Left lung (tissue), 4 donors: ENCODE measurements at regions not wholly inside any gene's neighbourhood (a gene's known extent, or its start where the extent isn't known, plus 50 kb on each side); places are given as distances from the start of the nearest gene placed in this dataset.

Experiments used
- ATAC-seq: fragments of 200-7000 bp; cut with Tn5 transposase; one replicate; pipeline ENCODE4 v1.9.1; 2020; ENCODE audit warnings: moderate library complexity
- DNase-seq, 4 donors: peaks; one replicate each; pipeline ENCODE4 v3.0.0-alpha.2; 2013 to 2020
- H3K27ac ChIP-seq, 2 donors: fragments of 200-600 bp; sonication (generic) in 1 of 2; one replicate each; pipeline versions ENCODE4 v1.5.0 to v1.8.0; 2020 to 2021
- H3K27me3 ChIP-seq, 2 donors: fragments of 200-600 bp; sonication (generic) in 1 of 2; one replicate each; pipeline versions ENCODE4 v1.5.0 to v1.8.0; 2020 to 2021
- H3K36me3 ChIP-seq, 2 donors: fragments of 200-600 bp; sonication (generic) in 1 of 2; one replicate each; pipeline versions ENCODE4 v1.5.0 to v1.8.0; 2020 to 2021
- H3K4me1 ChIP-seq, 2 donors: fragments of 200-600 bp; one replicate each; pipeline ENCODE4 v1.8.0; 2021
- H3K4me3 ChIP-seq, 2 donors: fragments of 200-600 bp; sonication (generic) in 1 of 2; one replicate each; pipeline versions ENCODE4 v1.5.0 to v1.8.0; 2020 to 2021; ENCODE audit warnings: mild to moderate bottlenecking in 1 of 2
- H3K9me3 ChIP-seq, 2 donors: fragments of 200-600 bp; sonication (generic) in 1 of 2; one replicate each; pipeline versions ENCODE4 v1.5.0 to v1.8.0; 2020 to 2021
- CTCF ChIP-seq, 2 donors: fragments of 200-600 bp; sonication (generic) in 1 of 2; IDR thresholded peaks; one replicate each; pipeline versions ENCODE4 v1.5.0 to v1.8.0; 2021; ENCODE audit warnings: antibody characterized with exemption in 2 of 2
- intact Hi-C, 2 donors: fragments of 100-400 bp; cut with DNase I; formaldehyde crosslinking; loops; one replicate each; pipeline versions ENCODE4 v1.11.2 to v1.14.2; 2022
- donor health status: DM: no; HTN: yes; CAD: no.
- donor health status: DM: no; HTN: no; CAD: no.

DNA sequence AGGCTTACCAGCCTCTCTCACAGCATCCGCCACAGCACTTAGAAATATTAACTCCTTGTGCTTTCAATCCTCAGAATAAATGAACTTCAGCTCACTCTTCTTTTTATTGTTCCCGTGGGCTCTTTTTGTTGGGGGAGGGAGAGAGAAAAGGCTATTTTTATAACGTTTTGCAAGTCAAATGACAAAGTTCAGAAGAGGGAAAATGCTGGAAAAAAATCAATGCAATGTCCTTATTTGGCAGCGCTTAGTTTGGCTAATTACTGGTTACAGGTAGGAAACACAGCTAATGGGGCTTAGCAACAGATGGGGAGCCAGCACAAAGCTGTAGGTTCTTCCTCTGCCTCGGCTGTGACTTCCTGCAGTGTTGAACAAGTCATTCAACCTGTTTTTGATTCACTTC is 1067.0 kb upstream of the MAP3K7 start:
- Histone ChIP-seq H3K9me3 (no peaks in the 10 kb centered on the region), H3K27ac (no peak overlapping the region), H3K4me3 (no peak overlapping the region), H3K36me3 (no peaks in the 10 kb centered on the region), H3K4me1 (no peaks in the 10 kb centered on the region), H3K27me3 (no peaks in the 10 kb centered on the region)
- DNase-seq (no peak), ATAC-seq (no peak)
- TF ChIP-seq CTCF (IDR thresholded peaks at IDR 0.05): no peak
- intact Hi-C loops: no loop called here

GRCh38 chr6:91653076-91653723 is 1066.3 kb upstream of the MAP3K7 start:
- ATAC-seq (no peak), DNase-seq (no peak)
- TF ChIP-seq CTCF (IDR thresholded peaks at IDR 0.05): no peak
- Histone ChIP-seq H3K9me3 (no peaks in the 10 kb centered on the region), H3K27me3 (no peaks in the 10 kb centered on the region), H3K27ac (no peak overlapping the region), H3K4me3 (no peak overlapping the region), H3K4me1 (no peaks in the 10 kb centered on the region), H3K36me3 (no peaks in the 10 kb centered on the region)
- intact Hi-C loops: no loop called here

GRCh38 chr6:91646649-91647048 is 1059.8 kb upstream of the MAP3K7 start:
- no peaks in the 10 kb centered on the region for H3K27me3 ChIP-seq
- intact Hi-C loops: no loop called here
- no peaks in the 10 kb centered on the region for H3K36me3 ChIP-seq

DNA sequence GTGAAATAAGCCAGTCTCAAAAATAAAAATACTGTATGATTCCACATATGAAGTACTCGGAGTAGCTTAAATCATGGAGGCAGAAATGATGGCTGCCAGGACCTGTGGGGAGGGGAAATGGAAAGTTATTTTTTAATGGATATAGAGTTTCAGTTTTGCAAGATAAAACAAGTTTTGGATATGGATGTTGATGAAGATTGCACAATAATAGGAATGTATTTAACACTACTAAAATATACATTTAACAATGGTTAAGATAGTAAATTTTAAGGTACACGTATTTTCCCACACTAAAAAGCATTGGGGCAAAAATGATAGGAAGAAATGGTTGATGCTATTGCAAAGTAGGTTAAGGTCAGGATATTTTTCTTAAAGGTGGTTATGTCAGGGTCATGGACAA is 1058.9 kb upstream of the MAP3K7 start:
- Histone ChIP-seq H3K4me3 (no peak overlapping the region), H3K36me3 (no peaks in the 10 kb centered on the region), H3K4me1 (no peaks in the 10 kb centered on the region), H3K27me3 (no peaks in the 10 kb centered on the region), H3K9me3 (peaks cover 0 to 2% of the 10 kb centered on the region in 2 donors), H3K27ac (no peak overlapping the region)
- no peak for TF ChIP-seq CTCF (IDR thresholded peaks at IDR 0.05)
- DNase-seq (no peak), ATAC-seq (no peak)
- intact Hi-C loops: no loop called here

More at GRCh38 chr6:91646649-91647048, 1059.8 kb upstream of the MAP3K7 start:
- Histone ChIP-seq H3K4me3 (no peak overlapping the region), H3K4me1 (no peaks in the 10 kb centered on the region), H3K27ac (no peak overlapping the region), H3K9me3 (peaks cover 0 to under 1% of the 10 kb centered on the region in 2 donors)
- TF ChIP-seq CTCF (IDR thresholded peaks at IDR 0.05): no peak
- ATAC-seq (no peak), DNase-seq (no peak)

- Histone ChIP-seq H3K27me3 (no peaks in the 10 kb centered on the region), H3K36me3 (no peaks in the 10 kb centered on the region), H3K4me1 (no peaks in the 10 kb centered on the region), H3K9me3 (peaks cover 0 to 4% of the 10 kb centered on the region in 2 donors), H3K27ac (no peak overlapping the region), H3K4me3 (no peak overlapping the region)
- intact Hi-C loops: no loop called here
- DNase-seq (no peak), ATAC-seq (no peak)
- TF ChIP-seq CTCF (IDR thresholded peaks at IDR 0.05): no peak
Observed at GRCh38 chr6:91637217-91637616, 1050.3 kb upstream of the MAP3K7 start.
